Fibroblast of mammary gland (primary cell): ENCODE measurements at regions not wholly inside any gene's neighbourhood (a gene's known extent, or its start where the extent isn't known, plus 50 kb on each side); places are given as distances from the start of the nearest gene placed in this dataset.
A peak's percentile ranks its signal among the peaks of the same experiment; 100 is the strongest.

Experiments
- DNase-seq: peaks from one replicate; pipeline ENCODE4 v3.0.0-alpha.2; 2010; ENCODE audit warnings: low read depth
- H3K4me3 ChIP-seq: 2 replicates; pipeline ENCODE4 v1.5.1; 2011; ENCODE audit warnings: low read depth, mild to moderate bottlenecking, low read length, moderate library complexity; ENCODE audit not compliant: control insufficient read depth
- TF ChIP-seq, protein P1 (sequence below): conservative IDR thresholded peaks from 2 replicates; pipeline ENCODE4 v1.5.1; 2011; ENCODE audit warnings: low read depth, low read length, inconsistent platforms; ENCODE audit not compliant: control insufficient read depth, insufficient read depth

DNA sequence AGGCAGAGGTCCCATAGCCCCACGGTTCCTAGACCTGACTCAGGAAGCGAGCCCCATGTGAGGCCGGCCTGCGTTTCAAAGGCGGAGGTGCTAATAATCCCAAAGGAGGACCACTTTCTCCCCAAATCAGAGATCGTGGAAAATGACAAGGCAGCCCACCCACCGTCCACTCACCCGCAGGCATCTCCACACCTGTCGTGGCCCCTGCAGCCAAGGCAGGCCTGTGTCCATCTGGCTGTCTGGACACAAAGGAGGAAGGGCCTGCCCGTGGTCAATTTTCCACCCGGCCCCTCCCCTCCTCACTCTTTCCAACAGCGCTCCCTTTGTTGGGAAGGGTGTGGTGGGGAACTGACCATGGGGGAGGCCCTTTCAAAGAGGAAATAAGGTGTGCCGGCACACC is 125.3 kb upstream of the TMEM132D start:
- DNase-seq = no peak
- TF ChIP-seq, protein P1, sequence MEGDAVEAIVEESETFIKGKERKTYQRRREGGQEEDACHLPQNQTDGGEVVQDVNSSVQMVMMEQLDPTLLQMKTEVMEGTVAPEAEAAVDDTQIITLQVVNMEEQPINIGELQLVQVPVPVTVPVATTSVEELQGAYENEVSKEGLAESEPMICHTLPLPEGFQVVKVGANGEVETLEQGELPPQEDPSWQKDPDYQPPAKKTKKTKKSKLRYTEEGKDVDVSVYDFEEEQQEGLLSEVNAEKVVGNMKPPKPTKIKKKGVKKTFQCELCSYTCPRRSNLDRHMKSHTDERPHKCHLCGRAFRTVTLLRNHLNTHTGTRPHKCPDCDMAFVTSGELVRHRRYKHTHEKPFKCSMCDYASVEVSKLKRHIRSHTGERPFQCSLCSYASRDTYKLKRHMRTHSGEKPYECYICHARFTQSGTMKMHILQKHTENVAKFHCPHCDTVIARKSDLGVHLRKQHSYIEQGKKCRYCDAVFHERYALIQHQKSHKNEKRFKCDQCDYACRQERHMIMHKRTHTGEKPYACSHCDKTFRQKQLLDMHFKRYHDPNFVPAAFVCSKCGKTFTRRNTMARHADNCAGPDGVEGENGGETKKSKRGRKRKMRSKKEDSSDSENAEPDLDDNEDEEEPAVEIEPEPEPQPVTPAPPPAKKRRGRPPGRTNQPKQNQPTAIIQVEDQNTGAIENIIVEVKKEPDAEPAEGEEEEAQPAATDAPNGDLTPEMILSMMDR = no peak

DNA sequence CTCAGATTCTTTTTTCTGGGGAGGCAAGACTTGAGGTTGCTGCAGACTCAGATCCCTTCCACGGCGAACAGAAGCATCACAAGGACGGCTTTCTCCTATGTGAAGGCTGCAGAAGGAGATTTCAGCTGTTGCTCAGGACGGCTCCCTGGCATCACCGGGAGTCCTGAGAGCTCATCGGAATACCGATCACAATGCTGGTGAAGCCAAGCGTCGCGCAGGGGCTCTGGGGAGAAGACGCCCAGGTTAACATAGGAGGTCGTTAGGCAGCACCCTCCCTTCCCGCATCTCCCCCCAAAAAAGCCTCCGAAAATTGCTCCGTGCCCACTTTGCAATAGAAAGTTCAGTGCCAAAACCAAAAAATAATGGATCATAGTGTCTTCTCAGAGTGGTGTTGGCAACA is 127.2 kb upstream of the TMEM132D start:
- DNase-seq = no peak
- H3K4me3 ChIP-seq = no peak overlapping the region
- TF ChIP-seq, protein P1 = no peak

More for the DNA sequence above, 125.3 kb upstream of the TMEM132D start:
- H3K4me3 ChIP-seq = no peak overlapping the region

DNA sequence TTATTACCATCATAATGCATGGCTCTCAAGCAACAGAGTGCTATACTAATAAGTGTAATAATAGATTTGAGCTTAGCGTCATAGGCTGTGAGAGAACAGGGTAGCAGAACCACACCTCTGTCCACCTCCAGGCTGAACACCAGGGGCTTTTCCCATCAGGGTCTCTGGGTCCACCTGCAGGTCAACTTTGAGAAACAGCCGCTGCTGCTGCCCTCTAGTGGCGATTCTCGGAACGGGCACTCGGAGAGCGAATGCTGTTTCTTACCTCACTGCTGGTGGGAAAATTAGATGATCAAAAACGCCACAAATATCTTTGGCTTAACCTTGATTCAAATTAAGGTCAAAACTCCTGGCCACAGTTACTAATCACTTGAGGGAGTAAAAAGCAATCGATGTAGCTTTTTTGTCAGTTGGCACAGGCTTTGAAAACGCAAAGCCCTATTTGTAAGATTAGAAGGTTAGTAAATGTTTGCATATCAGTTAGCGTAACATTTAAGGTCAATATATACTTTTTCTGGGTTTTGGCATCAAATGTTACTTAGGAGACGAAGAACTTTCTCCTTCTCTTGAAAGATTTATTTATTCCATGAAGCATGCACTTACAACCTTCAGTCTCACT is 127.9 kb upstream of the TMEM132D start:
- no peak overlapping the region for H3K4me3 ChIP-seq
- peak; percentile 26 for DNase-seq
- TF ChIP-seq, protein P1 = peak; percentile 83

DNA sequence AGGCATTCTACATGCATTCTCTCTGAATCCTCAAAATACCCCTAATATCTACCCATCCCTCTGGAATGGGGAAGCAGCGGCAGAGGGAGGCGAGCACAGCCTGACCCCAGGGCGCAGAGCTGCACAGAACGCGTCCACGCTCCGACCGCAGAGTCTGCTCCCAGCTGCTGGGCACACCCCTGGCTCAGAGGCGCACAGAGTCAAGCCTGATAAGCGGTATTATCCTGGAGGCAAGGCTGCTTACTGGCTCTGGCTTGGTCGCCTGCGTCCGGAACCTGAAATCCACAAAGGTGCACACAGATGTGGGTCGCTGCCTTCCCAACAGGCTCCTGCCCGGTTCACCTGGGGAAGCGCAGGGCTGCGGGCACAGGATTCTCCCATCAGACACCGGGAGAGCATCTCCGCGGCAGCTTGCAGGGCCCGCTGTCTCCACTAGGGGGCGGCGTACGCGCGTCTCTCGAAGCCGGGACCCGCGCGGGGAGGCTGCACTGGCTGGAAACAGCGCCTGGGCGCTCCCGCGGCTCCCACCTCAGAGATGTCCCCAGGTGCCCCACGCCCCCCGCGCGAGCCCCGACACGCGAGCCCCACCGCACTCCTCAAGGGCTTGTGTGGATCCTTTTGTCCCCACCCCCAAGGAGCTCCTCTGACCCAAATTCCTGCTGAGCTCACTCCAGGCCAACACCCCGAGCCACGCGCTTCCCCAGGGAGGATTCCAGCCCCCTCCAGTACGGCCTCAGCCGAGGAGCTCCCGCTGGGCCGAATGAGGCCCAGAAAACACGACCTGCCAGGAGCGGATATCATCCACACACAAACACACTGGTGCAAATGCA is 120.1 kb upstream of the FZD10 start:
- H3K4me3 ChIP-seq = no peak overlapping the region
- DNase-seq = no peak
- TF ChIP-seq, protein P1 = no peak

DNA sequence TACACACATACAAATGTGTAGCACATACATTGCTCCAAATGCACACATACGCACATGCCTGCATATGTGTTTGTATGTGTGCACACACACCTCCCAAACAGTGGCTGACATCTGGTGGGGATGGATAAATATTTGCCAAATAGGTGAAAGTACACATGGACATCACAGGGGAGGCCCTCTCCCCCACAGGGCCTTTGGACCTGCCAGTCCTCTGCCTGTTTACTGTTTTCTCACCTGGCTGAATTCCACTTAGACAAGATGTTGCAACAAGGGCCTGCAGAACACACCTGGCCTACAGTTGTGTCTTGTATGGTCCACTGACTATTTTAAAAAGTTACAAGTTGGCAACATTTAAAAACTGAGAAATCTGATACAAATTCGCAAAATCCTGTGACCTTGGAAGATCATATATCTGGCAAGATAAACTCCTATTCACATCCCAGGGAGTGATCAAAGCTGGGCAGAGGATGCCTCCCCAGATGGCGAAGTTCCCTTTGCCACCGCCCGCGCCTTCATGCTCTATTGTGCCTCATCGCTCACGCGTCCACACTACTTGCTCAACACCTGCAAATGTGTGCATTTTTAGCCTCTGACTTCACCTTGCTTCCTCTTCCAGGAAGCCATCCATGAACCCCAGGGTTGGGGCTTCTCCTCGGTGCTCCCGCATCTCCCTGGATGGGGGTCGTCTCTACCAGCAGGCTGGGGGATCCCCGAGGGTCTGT is 118.4 kb upstream of the FZD10 start:
- no peak overlapping the region for H3K4me3 ChIP-seq
- no peak for DNase-seq
- TF ChIP-seq, protein P1 = no peak

DNA sequence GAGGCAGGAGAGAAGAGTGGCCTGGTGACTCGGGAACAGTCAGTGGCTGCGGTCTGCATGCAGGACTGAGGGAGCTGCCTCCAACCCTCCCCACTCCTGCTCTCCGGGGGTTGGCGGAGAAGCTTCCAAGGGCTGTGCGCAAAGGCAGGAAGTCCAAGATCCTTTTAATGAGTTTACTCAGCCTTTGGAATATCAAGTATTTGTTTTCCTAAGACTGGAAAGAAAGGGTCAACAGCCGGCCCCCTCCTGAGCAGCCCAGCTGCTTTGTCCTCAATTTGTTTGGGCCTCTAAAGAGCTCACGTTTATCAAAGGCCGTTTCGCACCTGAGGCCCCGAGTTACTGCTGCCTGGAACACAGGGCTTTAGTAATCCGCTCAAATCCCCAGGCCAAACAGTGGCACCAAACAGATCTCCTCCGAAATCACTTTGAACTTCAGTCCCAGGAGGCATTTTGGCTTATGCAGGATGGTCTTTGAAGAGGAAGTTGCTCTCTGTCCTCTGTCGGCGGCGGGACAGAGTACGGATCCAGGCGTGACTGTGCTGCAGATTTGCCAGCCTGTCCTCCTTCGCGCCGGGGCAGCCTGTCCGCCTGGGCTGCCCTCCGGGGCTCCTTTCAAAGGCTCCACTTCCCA is 117.2 kb upstream of the FZD10 start:
- DNase-seq = no peak
- no peak overlapping the region for H3K4me3 ChIP-seq
- TF ChIP-seq, protein P1 = no peak
